GM12878 (cell line): ENCODE measurements at regions not wholly inside any gene's neighbourhood (a gene's known extent, or its start where the extent isn't known, plus 50 kb on each side); places are given as distances from the start of the nearest gene placed in this dataset.

Experiments used
- ATAC-seq: fragments of 200-7000 bp; cut with Tn5 transposase; 3 replicates; pipeline ENCODE4 v1.9.1; 2020; ENCODE audit warnings: mild to moderate bottlenecking, moderate library complexity
- BruUV-seq: library from RNA; stranded (reverse); fragments of 400-500 nt; replicated peaks from 2 replicates; lab custom pipeline; 2021; lab: Mats Ljungman, UMichigan
- CTCF ChIA-PET: fragments of 300-600 bp; sonication (Branson Sonifier 250); formaldehyde crosslinking; extraction: SDS; loops from one replicate; lab custom pipeline; 2021; ENCODE audit warnings: inconsistent platforms; lab: Yijun Ruan, JAX
- POLR2A ChIA-PET: fragments of 350-600 bp; formaldehyde crosslinking; extraction: SDS; loops from one replicate; lab custom pipeline; 2021; ENCODE audit warnings: inconsistent platforms; lab: Charles Lee
- RAD21 ChIA-PET: fragments of 300-600 bp; sonication (Branson Sonifier 250); formaldehyde crosslinking; loops from one replicate; lab custom pipeline; 2023; ENCODE audit warnings: antibody characterized with exemption; ENCODE audit not compliant: unreplicated experiment; lab: Charles Lee
- SMC1A ChIA-PET: fragments of 300-600 bp; sonication (Branson Sonifier 250); formaldehyde crosslinking; loops from one replicate; lab custom pipeline; 2023; ENCODE audit not compliant: unreplicated experiment, uncharacterized antibody; lab: Charles Lee
- DNase-seq: peaks from one replicate; pipeline ENCODE4 v3.0.0-alpha.2; 2011; ENCODE audit warnings: low read depth, low spot score
- FAIRE-seq: peaks from 3 replicates; lab custom pipeline; 2011; peaks lifted over from hg19 to GRCh38; lab: Jason Lieb, UNC
- H2AFZ ChIP-seq: 2 replicates; pipeline ENCODE4 v1.6.0; 2011; ENCODE audit warnings: low read depth, low read length, control low read depth; ENCODE audit not compliant: control insufficient read depth
- H3K27ac ChIP-seq: 2 replicates; pipeline ENCODE4 v1.5.1; 2011; ENCODE audit warnings: control low read depth; ENCODE audit not compliant: control insufficient read depth, insufficient read depth
- H3K27me3 ChIP-seq, 2 experiments: replicated peaks in 1 of 2; 2 replicates each; pipeline versions ENCODE4 v1.6.0 to v1.6.1; 2011; ENCODE audit warnings: low read length in 1 of 2; ENCODE audit not compliant: control insufficient read depth in 2 of 2, insufficient read depth in 2 of 2
- H3K36me3 ChIP-seq, 2 experiments: 2 replicates each; pipeline ENCODE4 v1.5.1; 2011; ENCODE audit warnings: low read length in 1 of 2; ENCODE audit not compliant: control insufficient read depth in 2 of 2, insufficient read depth in 2 of 2
- H3K4me1 ChIP-seq: 2 replicates; pipeline ENCODE4 v1.6.1; 2011; ENCODE audit warnings: mild to moderate bottlenecking, low read length, moderate library complexity, mixed read lengths; ENCODE audit not compliant: control insufficient read depth, insufficient read depth
- H3K4me2 ChIP-seq: 2 replicates; pipeline ENCODE4 v1.6.0; 2011; ENCODE audit warnings: control low read depth; ENCODE audit not compliant: control insufficient read depth, insufficient read depth
- H3K4me3 ChIP-seq: fragments of 200-600 bp; sonication (generic); 2 replicates; pipeline ENCODE4 v1.5.1; 2016
- H3K79me2 ChIP-seq: 2 replicates; pipeline ENCODE4 v1.6.0; 2011; ENCODE audit warnings: low read length; ENCODE audit not compliant: control insufficient read depth, insufficient read depth
- H3K9ac ChIP-seq: 2 replicates; pipeline ENCODE4 v1.8.0; 2011; ENCODE audit warnings: low read length, control low read depth, mixed read lengths; ENCODE audit not compliant: control insufficient read depth, insufficient read depth
- H3K9me3 ChIP-seq: replicated peaks from 3 replicates; pipeline ENCODE4 v1.5.1; 2011; ENCODE audit warnings: mild to moderate bottlenecking, low read length; ENCODE audit not compliant: control insufficient read depth, insufficient read depth
- H4K20me1 ChIP-seq: 2 replicates; pipeline ENCODE4 v1.6.0; 2011; ENCODE audit not compliant: control insufficient read depth, insufficient read depth
- CREM ChIP-seq: IDR thresholded peaks from 2 replicates; pipeline ENCODE4 v1.6.1; 2014; ENCODE audit warnings: antibody characterized with exemption, low read depth
- DPF2 ChIP-seq: fragments of 450-650 bp; IDR thresholded peaks from 2 replicates; pipeline ENCODE4 v1.6.1; 2017; ENCODE audit warnings: mild to moderate bottlenecking
- EGR1 ChIP-seq, 2 experiments: IDR thresholded peaks; 1 replicate in 1 of 2; 2 replicates in 1 of 2; pipeline ENCODE4 v1.6.1; 2011 to 2012; ENCODE audit warnings: low read depth in 2 of 2, low read length in 2 of 2, borderline replicate concordance in 1 of 2, mild to moderate bottlenecking in 1 of 2, moderate library complexity in 1 of 2
- ESRRA ChIP-seq: IDR thresholded peaks from 2 replicates; pipeline ENCODE4 v1.6.1; 2012; ENCODE audit warnings: mild to moderate bottlenecking, low read length, improper control_type of control experiment
- HDAC2 ChIP-seq: fragments of 200-600 bp; sonication (generic); IDR thresholded peaks from 2 replicates; pipeline ENCODE4 v1.6.1; 2017
- HDGF ChIP-seq: fragments of 450-650 bp; IDR thresholded peaks from 2 replicates; pipeline ENCODE4 v1.6.1; 2016; ENCODE audit warnings: antibody characterized with exemption
- IRF4 ChIP-seq: IDR thresholded peaks from 2 replicates; pipeline ENCODE4 v1.6.1; 2011; ENCODE audit warnings: low read depth, low read length
- KDM1A ChIP-seq: fragments of 200-600 bp; sonication (generic); IDR thresholded peaks from 2 replicates; pipeline ENCODE4 v1.6.1; 2016; ENCODE audit warnings: borderline replicate concordance
- MEF2A ChIP-seq: IDR thresholded peaks from 2 replicates; pipeline ENCODE4 v1.6.1; 2011; ENCODE audit warnings: low read depth, mild to moderate bottlenecking, low read length, moderate library complexity; ENCODE audit not compliant: insufficient read depth
- MYB ChIP-seq: fragments of 150-350 bp; IDR thresholded peaks from 2 replicates; pipeline ENCODE4 v1.6.1; 2014; ENCODE audit warnings: mild to moderate bottlenecking, low read depth, low read length, borderline replicate concordance
- NFXL1 ChIP-seq: fragments of 450-650 bp; IDR thresholded peaks from 2 replicates; pipeline ENCODE4 v1.6.1; 2017; ENCODE audit warnings: antibody characterized with exemption, mild to moderate bottlenecking, borderline replicate concordance
- NFYA ChIP-seq: IDR thresholded peaks from 2 replicates; pipeline ENCODE4 v1.6.1; 2011; ENCODE audit warnings: low read depth, mild to moderate bottlenecking, low read length, improper control_type of control experiment, borderline replicate concordance
- POLR2A ChIP-seq: IDR thresholded peaks from 2 replicates; pipeline ENCODE4 v1.6.1; 2011; ENCODE audit warnings: low read depth, mild to moderate bottlenecking, low read length
- RAD21 ChIP-seq: IDR thresholded peaks from 2 replicates; pipeline ENCODE4 v1.6.1; 2011; ENCODE audit warnings: mild to moderate bottlenecking, low read depth, low read length, moderate library complexity; ENCODE audit not compliant: insufficient read depth
- RELA ChIP-seq: fragments of 450-650 bp; IDR thresholded peaks from 2 replicates; pipeline ENCODE4 v1.8.0; 2014; ENCODE audit warnings: borderline replicate concordance; ENCODE audit not compliant: partially characterized antibody
- WGBS: methylation state at CpG from one replicate; pipeline ENCODE4 v1.1.6; 2016; ENCODE audit warnings: low lambda C conversion rate; ENCODE audit not compliant: insufficient replicate concordance, insufficient coverage; ENCODE audit errors: missing lambda C conversion rate; 5-methylcytosine and 5-hydroxymethylcytosine counted together
- in situ Hi-C: fragments of 300-500 bp; cut with MboI; formaldehyde crosslinking; loops from 9 replicates; pipeline ENCODE4 v1.14.3; 2018; ENCODE audit warnings: mixed read lengths
- intact Hi-C: fragments of 100-400 bp; cut with micrococcal nuclease; formaldehyde crosslinking; loops from one replicate; pipeline ENCODE4 v1.14.2; 2022; ENCODE audit not compliant: unreplicated experiment
- TF ChIP-seq, protein P1 (sequence below): IDR thresholded peaks from 2 replicates; pipeline ENCODE4 v1.6.1; 2012; ENCODE audit warnings: low read depth, low read length, improper control_type of control experiment
- TF ChIP-seq, protein P2 (sequence below): fragments of 450-650 bp; IDR thresholded peaks from 2 replicates; pipeline ENCODE4 v1.6.1; 2018; ENCODE audit warnings: mild to moderate bottlenecking, low read depth, moderate library complexity; ENCODE audit not compliant: partially characterized antibody

DNA sequence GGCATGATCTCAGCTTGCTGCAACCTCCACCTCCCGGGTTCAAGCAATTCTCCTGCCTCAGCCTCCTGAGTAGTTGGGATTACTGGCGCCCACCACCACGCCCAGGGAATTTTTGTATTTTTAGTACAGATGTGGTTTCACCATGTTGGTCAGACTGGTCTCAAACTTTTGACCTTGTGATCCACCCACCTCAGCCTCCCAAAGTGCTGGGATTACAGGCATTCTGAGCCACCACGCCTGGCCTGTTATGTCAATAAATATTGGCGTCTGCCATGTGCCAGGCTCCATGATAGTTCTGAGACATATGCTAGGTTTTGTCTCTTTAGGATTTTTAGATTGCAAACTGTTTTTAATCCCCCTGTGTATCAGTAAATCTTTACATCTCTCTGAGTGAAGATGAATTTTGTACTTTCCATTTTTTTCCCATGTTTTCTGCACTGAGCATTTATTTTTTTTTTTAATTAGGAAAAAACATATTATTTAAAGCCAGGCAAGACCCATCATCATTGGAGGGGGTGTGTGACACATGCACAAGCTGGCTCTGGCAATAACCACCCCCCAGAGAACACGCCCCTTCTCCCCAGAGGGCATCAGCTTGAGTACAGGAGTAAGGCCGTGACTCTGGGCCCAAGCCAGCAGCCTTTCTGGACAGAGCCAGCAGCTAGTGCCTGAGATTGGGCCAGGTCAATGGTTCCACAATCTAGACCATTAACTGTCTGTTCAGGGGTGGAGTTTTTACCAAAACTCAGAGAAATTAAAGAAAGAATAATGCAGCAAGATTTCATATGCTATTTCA is 51.0 kb upstream of the ATP1B3 start:
- H3K27me3 ChIP-seq, result no peaks in the 10 kb centered on the region
- POLR2A ChIA-PET, result interaction anchor here (0.7 kb wide), 1 partner anchor 127 kb away, joined by 3 read pairs; no protein-coding TSS in a partner anchor
- CTCF ChIA-PET, result no interaction called here
- BruUV-seq, result no TSS peak
- SMC1A ChIA-PET, result no interaction called here
- no peaks in the 10 kb centered on the region for H3K9me3 ChIP-seq
- intact Hi-C loops (no loop called here), in situ Hi-C loops (no loop called here)
- H3K9ac ChIP-seq, result no peak overlapping the region
- ATAC-seq (no peak), DNase-seq (no peak), FAIRE-seq (no peak)
- H3K27ac ChIP-seq, result no peak overlapping the region
- no peaks in the 10 kb centered on the region for H4K20me1 ChIP-seq
- RAD21 ChIA-PET, result no interaction called here
- no peaks in the 10 kb centered on the region for H3K79me2 ChIP-seq
- TF ChIP-seq NFXL1, result no peak
- no peak for TF ChIP-seq NFYA
- no peak for TF ChIP-seq KDM1A
- TF ChIP-seq RELA, result no peak
- no peak for TF ChIP-seq MYB
- no peak for TF ChIP-seq ESRRA
- TF ChIP-seq, protein P1, sequence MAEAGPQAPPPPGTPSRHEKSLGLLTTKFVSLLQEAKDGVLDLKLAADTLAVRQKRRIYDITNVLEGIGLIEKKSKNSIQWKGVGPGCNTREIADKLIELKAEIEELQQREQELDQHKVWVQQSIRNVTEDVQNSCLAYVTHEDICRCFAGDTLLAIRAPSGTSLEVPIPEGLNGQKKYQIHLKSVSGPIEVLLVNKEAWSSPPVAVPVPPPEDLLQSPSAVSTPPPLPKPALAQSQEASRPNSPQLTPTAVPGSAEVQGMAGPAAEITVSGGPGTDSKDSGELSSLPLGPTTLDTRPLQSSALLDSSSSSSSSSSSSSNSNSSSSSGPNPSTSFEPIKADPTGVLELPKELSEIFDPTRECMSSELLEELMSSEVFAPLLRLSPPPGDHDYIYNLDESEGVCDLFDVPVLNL, result no peak
- TF ChIP-seq POLR2A, result no peak
- no peak for TF ChIP-seq RAD21
- no peak for TF ChIP-seq DPF2
- TF ChIP-seq EGR1 (IDR thresholded peaks at IDR 0.05; ENCODE audit: borderline replicate concordance in 1 of 2, low read depth in 2 of 2, low read length in 2 of 2), result no peak
- TF ChIP-seq CREM, result no peak
- TF ChIP-seq MEF2A, result no peak
- TF ChIP-seq, protein P2, sequence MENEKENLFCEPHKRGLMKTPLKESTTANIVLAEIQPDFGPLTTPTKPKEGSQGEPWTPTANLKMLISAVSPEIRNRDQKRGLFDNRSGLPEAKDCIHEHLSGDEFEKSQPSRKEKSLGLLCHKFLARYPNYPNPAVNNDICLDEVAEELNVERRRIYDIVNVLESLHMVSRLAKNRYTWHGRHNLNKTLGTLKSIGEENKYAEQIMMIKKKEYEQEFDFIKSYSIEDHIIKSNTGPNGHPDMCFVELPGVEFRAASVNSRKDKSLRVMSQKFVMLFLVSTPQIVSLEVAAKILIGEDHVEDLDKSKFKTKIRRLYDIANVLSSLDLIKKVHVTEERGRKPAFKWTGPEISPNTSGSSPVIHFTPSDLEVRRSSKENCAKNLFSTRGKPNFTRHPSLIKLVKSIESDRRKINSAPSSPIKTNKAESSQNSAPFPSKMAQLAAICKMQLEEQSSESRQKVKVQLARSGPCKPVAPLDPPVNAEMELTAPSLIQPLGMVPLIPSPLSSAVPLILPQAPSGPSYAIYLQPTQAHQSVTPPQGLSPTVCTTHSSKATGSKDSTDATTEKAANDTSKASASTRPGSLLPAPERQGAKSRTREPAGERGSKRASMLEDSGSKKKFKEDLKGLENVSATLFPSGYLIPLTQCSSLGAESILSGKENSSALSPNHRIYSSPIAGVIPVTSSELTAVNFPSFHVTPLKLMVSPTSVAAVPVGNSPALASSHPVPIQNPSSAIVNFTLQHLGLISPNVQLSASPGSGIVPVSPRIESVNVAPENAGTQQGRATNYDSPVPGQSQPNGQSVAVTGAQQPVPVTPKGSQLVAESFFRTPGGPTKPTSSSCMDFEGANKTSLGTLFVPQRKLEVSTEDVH, result no peak
- TF ChIP-seq IRF4, result no peak
- no peak for TF ChIP-seq HDGF
- TF ChIP-seq HDAC2, result no peak
- 34% methylated on average over 7 of the region's 7 CpGs for WGBS
- no peak overlapping the region for H2AFZ ChIP-seq
- no peak overlapping the region for H3K4me2 ChIP-seq
- no peaks in the 10 kb centered on the region for H3K4me1 ChIP-seq
- H3K36me3 ChIP-seq, result no peaks in the 10 kb centered on the region
- no peak overlapping the region for H3K4me3 ChIP-seq
